ENCODE measurements at regions not wholly inside any gene's neighbourhood (a gene's known extent, or its start where the extent isn't known, plus 50 kb on each side); places are given as distances from the start of the nearest gene placed in this dataset.

GRCh38 chr3:22141769-22142168 is 390.8 kb upstream of the ZNF385D start:
- in situ Hi-C loops (cut with MboI) = no loop called here
- TF ChIP-seq SFPQ (IDR thresholded peaks at IDR 0.05; ENCODE audit: low read depth, low read length) = no peak
- no peak for TF ChIP-seq MED1 (CRISPR knock-in tag; IDR thresholded peaks at IDR 0.05; ENCODE audit: borderline replicate concordance)
- TF ChIP-seq ZSCAN32 (CRISPR knock-in tag; IDR thresholded peaks at IDR 0.05) = no peak
- TF ChIP-seq EHMT2 (IDR thresholded peaks at IDR 0.05) = no peak
- TF ChIP-seq TRIM28 (IDR thresholded peaks at IDR 0.05) = no peak
- TF ChIP-seq ZBTB40 (IDR thresholded peaks at IDR 0.05) = no peak
- no peak for TF ChIP-seq ZBTB40 (CRISPR knock-in tag; IDR thresholded peaks at IDR 0.05)
- TF ChIP-seq EP400 (IDR thresholded peaks at IDR 0.05) = no peak
- TF ChIP-seq RAD51 (IDR thresholded peaks at IDR 0.05; ENCODE audit: borderline replicate concordance, low read depth) = no peak
- no peak for TF ChIP-seq PATZ1 (CRISPR knock-in tag; IDR thresholded peaks at IDR 0.05; ENCODE audit: borderline replicate concordance)

More at GRCh38 chr3:22141769-22142168, 390.8 kb upstream of the ZNF385D start:
- no peaks in the 10 kb centered on the region for H3K36me3 ChIP-seq (ENCODE audit: control insufficient read depth, insufficient read depth, low read length)
- H3K9ac ChIP-seq (ENCODE audit: insufficient read depth in 1 of 2, low read depth in 2 of 2, low read length in 2 of 2) = no peak overlapping the region
- no peaks in the 10 kb centered on the region for H3K9me1 ChIP-seq (ENCODE audit: control insufficient read depth, insufficient read depth, low read length)
- no peak overlapping the region for H3K4me2 ChIP-seq (ENCODE audit: insufficient read depth, low read length)
- H4K20me1 ChIP-seq (replicated peaks; ENCODE audit: control insufficient read depth, insufficient read depth, low read length) = no peaks in the 10 kb centered on the region
- intact Hi-C loops (cut with micrococcal nuclease) = no loop called here
- H3K4me3 ChIP-seq = no peak overlapping the region
- no peaks in the 10 kb centered on the region for H3K27me3 ChIP-seq (ENCODE audit: control insufficient read depth in 2 of 2, insufficient read depth in 2 of 2, low read length in 2 of 2)
- DNase-seq (ENCODE audit: extremely low read depth in 1 of 4, low spot score in 3 of 4) (no peak), FAIRE-seq (no peak), ATAC-seq (no peak)
- ChIA-PET CTCF (ENCODE audit: low intra/inter-chr PET ratio) (no interaction called here), POLR2A (no interaction called here)
- no TSS peak for BruUV-seq (replicated peaks)
- H3K9me3 ChIP-seq (replicated peaks; ENCODE audit: control insufficient read depth, insufficient read depth, low read depth, low read length) = no peaks in the 10 kb centered on the region
- 4% methylated on average over 2 of the region's 2 CpGs for WGBS (ENCODE audit: insufficient coverage, low coverage, missing lambda C conversion rate)
- H2AFZ ChIP-seq (ENCODE audit: low read depth, low read length) = no peak overlapping the region
- H3K27ac ChIP-seq (ENCODE audit: extremely low read depth, low read depth, low read length) = no peak overlapping the region
- H3K4me1 ChIP-seq (replicated peaks in 1 of 2; ENCODE audit: control insufficient read depth in 2 of 2, insufficient read depth in 2 of 2, low read length in 2 of 2) = no peaks in the 10 kb centered on the region
- no peaks in the 10 kb centered on the region for H3K79me2 ChIP-seq (ENCODE audit: control insufficient read depth, insufficient read depth, low read length)
